ENCODE measurements at regions not wholly inside any gene's neighbourhood (a gene's known extent, or its start where the extent isn't known, plus 50 kb on each side); places are given as distances from the start of the nearest gene placed in this dataset.
"Not testable (repeated sequence)": the region's sequence is repeated elsewhere in the genome, so short reads cannot be mapped to it uniquely, and the experiment has no call there.

- peaks cover 2% of the 10 kb centered on the region for H3K4me1 Mint-ChIP-seq (ENCODE audit: low read depth)
- DNase-seq = peak; percentile 49
- H3K9me3 Mint-ChIP-seq = no peaks in the 10 kb centered on the region
- H3K27me3 Mint-ChIP-seq (ENCODE audit: low read depth) = peaks cover 28% of the 10 kb centered on the region
- CTCF ChIA-PET = interaction anchor here (0.6 to 0.8 kb wide), 2 partner anchors 9 to 34 kb away, joined by 3 read pairs; no protein-coding TSS in a partner anchor
- no peaks in the 10 kb centered on the region for H3K36me3 Mint-ChIP-seq (ENCODE audit: low read depth)
- intact Hi-C loops (cut with micrococcal nuclease) = loop anchor here (2.0 to 5.0 kb wide), 3 partner anchors 395 to 745 kb away; partner anchors contain the start of gene ADAMTS16
- H3K4me3 Mint-ChIP-seq = no peak overlapping the region
- no peak overlapping the region for H3K27ac Mint-ChIP-seq
These were observed 464.5 kb downstream of the ICE1 start for GRCh38 chr5:5886812-5887486.

GRCh38 chr5:5886353-5886752 is 463.9 kb downstream of the ICE1 start:
- CTCF ChIA-PET = no interaction called here
- H3K4me1 Mint-ChIP-seq (ENCODE audit: low read depth) = peaks cover 2% of the 10 kb centered on the region
- intact Hi-C loops (cut with micrococcal nuclease) = loop anchor here (2.0 to 5.0 kb wide), 3 partner anchors 394 to 744 kb away; partner anchors contain the start of gene ADAMTS16
- H3K27ac Mint-ChIP-seq = no peak overlapping the region
- H3K27me3 Mint-ChIP-seq (ENCODE audit: low read depth) = peaks cover 30% of the 10 kb centered on the region
- no peak for DNase-seq
- H3K36me3 Mint-ChIP-seq (ENCODE audit: low read depth) = no peaks in the 10 kb centered on the region
- no peak overlapping the region for H3K4me3 Mint-ChIP-seq
- no peaks in the 10 kb centered on the region for H3K9me3 Mint-ChIP-seq

GRCh38 chr5:5885782-5886181 is 463.3 kb downstream of the ICE1 start:
- Mint-ChIP-seq H3K4me3 (no peak overlapping the region), H3K9me3 (no peaks in the 10 kb centered on the region), H3K27ac (no peak overlapping the region), H3K36me3 (ENCODE audit: low read depth) (no peaks in the 10 kb centered on the region), H3K4me1 (ENCODE audit: low read depth) (peaks cover 2% of the 10 kb centered on the region), H3K27me3 (ENCODE audit: low read depth) (peaks cover 30% of the 10 kb centered on the region)
- intact Hi-C loops (cut with micrococcal nuclease) = loop anchor here (2.0 to 5.0 kb wide), 3 partner anchors 393 to 743 kb away; partner anchors contain the start of gene ADAMTS16
- CTCF ChIA-PET = no interaction called here
- no peak for DNase-seq

- peaks cover 29% of the 10 kb centered on the region for H3K27me3 Mint-ChIP-seq (ENCODE audit: low read depth)
- H3K27ac Mint-ChIP-seq = no peak overlapping the region
- H3K4me3 Mint-ChIP-seq = no peak overlapping the region
- H3K9me3 Mint-ChIP-seq = no peaks in the 10 kb centered on the region
- no peak for DNase-seq
- intact Hi-C loops (cut with micrococcal nuclease) = no loop called here
- H3K4me1 Mint-ChIP-seq (ENCODE audit: low read depth) = peaks cover 2% of the 10 kb centered on the region
- no peaks in the 10 kb centered on the region for H3K36me3 Mint-ChIP-seq (ENCODE audit: low read depth)
- CTCF ChIA-PET = no interaction called here
These were observed 462.1 kb downstream of the ICE1 start for GRCh38 chr5:5884593-5884992.

GRCh38 chr5:5883562-5883961 is 461.1 kb downstream of the ICE1 start:
- intact Hi-C loops (cut with micrococcal nuclease) = no loop called here
- no peak for DNase-seq
- Mint-ChIP-seq H3K36me3 (ENCODE audit: low read depth) (no peaks in the 10 kb centered on the region), H3K9me3 (no peaks in the 10 kb centered on the region), H3K27me3 (ENCODE audit: low read depth) (peaks cover 31% of the 10 kb centered on the region), H3K4me3 (no peak overlapping the region), H3K4me1 (ENCODE audit: low read depth) (peaks cover 2% of the 10 kb centered on the region), H3K27ac (no peak overlapping the region)
- CTCF ChIA-PET = no interaction called here

GRCh38 chr5:5883146-5883545 is 460.7 kb downstream of the ICE1 start:
- no peak overlapping the region for H3K4me3 Mint-ChIP-seq
- intact Hi-C loops (cut with micrococcal nuclease) = no loop called here
- H3K27me3 Mint-ChIP-seq (ENCODE audit: low read depth) = peaks cover 31% of the 10 kb centered on the region
- DNase-seq = no peak
- H3K27ac Mint-ChIP-seq = no peak overlapping the region
- H3K4me1 Mint-ChIP-seq (ENCODE audit: low read depth) = peaks cover 2% of the 10 kb centered on the region
- CTCF ChIA-PET = no interaction called here
- no peaks in the 10 kb centered on the region for H3K9me3 Mint-ChIP-seq
- no peaks in the 10 kb centered on the region for H3K36me3 Mint-ChIP-seq (ENCODE audit: low read depth)

- H3K9me3 Mint-ChIP-seq = no peaks in the 10 kb centered on the region
- no peak overlapping the region for H3K4me3 Mint-ChIP-seq
- H3K27me3 Mint-ChIP-seq (ENCODE audit: low read depth) = peaks cover 32% of the 10 kb centered on the region
- peaks cover 2% of the 10 kb centered on the region for H3K4me1 Mint-ChIP-seq (ENCODE audit: low read depth)
- DNase-seq = no peak
- H3K36me3 Mint-ChIP-seq (ENCODE audit: low read depth) = no peaks in the 10 kb centered on the region
- CTCF ChIA-PET = no interaction called here
- intact Hi-C loops (cut with micrococcal nuclease) = no loop called here
- H3K27ac Mint-ChIP-seq = no peak overlapping the region
These were observed 460.2 kb downstream of the ICE1 start for GRCh38 chr5:5882706-5883105.

GRCh38 chr5:5881294-5881693 is 458.8 kb downstream of the ICE1 start:
- CTCF ChIA-PET = no interaction called here
- Mint-ChIP-seq H3K27me3 (ENCODE audit: low read depth) (peaks cover 28% of the 10 kb centered on the region), H3K27ac (no peak overlapping the region), H3K9me3 (no peaks in the 10 kb centered on the region), H3K36me3 (ENCODE audit: low read depth) (no peaks in the 10 kb centered on the region), H3K4me3 (no peak overlapping the region), H3K4me1 (ENCODE audit: low read depth) (no peaks in the 10 kb centered on the region)
- peak; percentile 9 for DNase-seq
- intact Hi-C loops (cut with micrococcal nuclease) = no loop called here

GRCh38 chr5:5880077-5880763 is 457.7 kb downstream of the ICE1 start:
- CTCF ChIA-PET = no interaction called here
- H3K27me3 Mint-ChIP-seq (ENCODE audit: low read depth) = peaks cover 30% of the 10 kb centered on the region
- no peaks in the 10 kb centered on the region for H3K4me1 Mint-ChIP-seq (ENCODE audit: low read depth)
- DNase-seq = no peak
- H3K36me3 Mint-ChIP-seq (ENCODE audit: low read depth) = no peaks in the 10 kb centered on the region
- no peak overlapping the region for H3K4me3 Mint-ChIP-seq
- intact Hi-C loops (cut with micrococcal nuclease) = no loop called here
- H3K9me3 Mint-ChIP-seq = no peaks in the 10 kb centered on the region
- H3K27ac Mint-ChIP-seq = no peak overlapping the region

- no peaks in the 10 kb centered on the region for H3K9me3 Mint-ChIP-seq
- CTCF ChIA-PET = no interaction called here
- no peak for DNase-seq
- peaks cover 2% of the 10 kb centered on the region for H3K27me3 Mint-ChIP-seq (ENCODE audit: low read depth)
- H3K4me1 Mint-ChIP-seq (ENCODE audit: low read depth) = no peaks in the 10 kb centered on the region
- H3K36me3 Mint-ChIP-seq (ENCODE audit: low read depth) = no peaks in the 10 kb centered on the region
- H3K27ac Mint-ChIP-seq = no peak overlapping the region
- intact Hi-C loops (cut with micrococcal nuclease) = no loop called here
- H3K4me3 Mint-ChIP-seq = no peak overlapping the region
These were observed 434.9 kb downstream of the ICE1 start for GRCh38 chr5:5857396-5857795.

GRCh38 chr5:5854087-5854486 is 431.6 kb downstream of the ICE1 start:
- Mint-ChIP-seq H3K4me1 (ENCODE audit: low read depth) (no peaks in the 10 kb centered on the region), H3K36me3 (ENCODE audit: low read depth) (no peaks in the 10 kb centered on the region), H3K27ac (no peak overlapping the region), H3K4me3 (no peak overlapping the region), H3K9me3 (no peaks in the 10 kb centered on the region), H3K27me3 (ENCODE audit: low read depth) (peaks cover 9% of the 10 kb centered on the region)
- CTCF ChIA-PET = no interaction called here
- intact Hi-C loops (cut with micrococcal nuclease) = no loop called here
- no peak for DNase-seq

- Mint-ChIP-seq H3K4me3 (no peak overlapping the region), H3K27ac (no peak overlapping the region), H3K9me3 (no peaks in the 10 kb centered on the region), H3K27me3 (ENCODE audit: low read depth) (peaks cover 5% of the 10 kb centered on the region), H3K36me3 (ENCODE audit: low read depth) (no peaks in the 10 kb centered on the region), H3K4me1 (ENCODE audit: low read depth) (no peaks in the 10 kb centered on the region)
- CTCF ChIA-PET = no interaction called here
- DNase-seq = no peak
- intact Hi-C loops (cut with micrococcal nuclease) = no loop called here
These were observed 416.0 kb downstream of the ICE1 start for GRCh38 chr5:5838493-5838892.

- H3K4me3 Mint-ChIP-seq; H3K27ac Mint-ChIP-seq; H3K4me1 Mint-ChIP-seq (ENCODE audit: low read depth); intact Hi-C loops (cut with micrococcal nuclease); H3K9me3 Mint-ChIP-seq; CTCF ChIA-PET; H3K36me3 Mint-ChIP-seq (ENCODE audit: low read depth); DNase-seq: not testable (repeated sequence)
- H3K27me3 Mint-ChIP-seq (ENCODE audit: low read depth) = peaks cover 15% of the 10 kb centered on the region
These were observed 409.1 kb downstream of the ICE1 start for GRCh38 chr5:5831622-5832021.
